ENCODE measurements at regions not wholly inside any gene's neighbourhood (a gene's known extent, or its start where the extent isn't known, plus 50 kb on each side); places are given as distances from the start of the nearest gene placed in this dataset.

DNA sequence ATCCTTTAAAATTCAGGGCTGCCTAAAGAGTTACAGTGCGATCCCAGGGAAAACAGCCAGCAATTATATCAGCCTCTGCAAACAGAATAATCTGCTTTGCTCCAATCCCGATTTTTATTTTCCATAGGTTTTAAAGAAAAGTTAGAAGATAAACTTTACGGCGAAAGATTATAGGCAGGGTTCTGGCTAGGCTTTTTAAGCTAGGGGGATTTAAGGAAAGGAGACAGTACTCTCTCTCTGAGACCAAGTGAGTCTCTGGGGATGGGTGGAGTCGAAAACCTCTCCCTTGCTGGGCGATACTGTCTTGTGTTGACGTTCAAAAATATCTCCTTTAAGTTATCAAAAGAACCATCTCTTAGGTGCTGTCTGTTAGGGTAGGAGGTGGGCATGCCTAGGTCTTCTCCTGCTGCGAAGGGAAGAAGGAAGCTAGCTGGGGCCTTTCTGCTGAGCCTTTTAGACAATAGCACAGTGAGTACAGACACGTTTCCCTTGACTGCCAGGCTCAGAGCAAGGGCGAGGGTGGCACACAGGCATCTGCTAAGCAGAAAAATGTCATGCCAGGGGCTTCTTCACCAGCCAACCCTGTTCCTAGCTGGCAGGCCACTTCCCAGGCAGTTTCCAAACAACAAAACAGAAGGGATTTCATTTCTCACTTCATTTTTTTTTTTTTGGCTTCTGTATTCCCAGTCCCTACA is 167.9 kb upstream of the MAF start:
- no peak for DNase-seq

DNA sequence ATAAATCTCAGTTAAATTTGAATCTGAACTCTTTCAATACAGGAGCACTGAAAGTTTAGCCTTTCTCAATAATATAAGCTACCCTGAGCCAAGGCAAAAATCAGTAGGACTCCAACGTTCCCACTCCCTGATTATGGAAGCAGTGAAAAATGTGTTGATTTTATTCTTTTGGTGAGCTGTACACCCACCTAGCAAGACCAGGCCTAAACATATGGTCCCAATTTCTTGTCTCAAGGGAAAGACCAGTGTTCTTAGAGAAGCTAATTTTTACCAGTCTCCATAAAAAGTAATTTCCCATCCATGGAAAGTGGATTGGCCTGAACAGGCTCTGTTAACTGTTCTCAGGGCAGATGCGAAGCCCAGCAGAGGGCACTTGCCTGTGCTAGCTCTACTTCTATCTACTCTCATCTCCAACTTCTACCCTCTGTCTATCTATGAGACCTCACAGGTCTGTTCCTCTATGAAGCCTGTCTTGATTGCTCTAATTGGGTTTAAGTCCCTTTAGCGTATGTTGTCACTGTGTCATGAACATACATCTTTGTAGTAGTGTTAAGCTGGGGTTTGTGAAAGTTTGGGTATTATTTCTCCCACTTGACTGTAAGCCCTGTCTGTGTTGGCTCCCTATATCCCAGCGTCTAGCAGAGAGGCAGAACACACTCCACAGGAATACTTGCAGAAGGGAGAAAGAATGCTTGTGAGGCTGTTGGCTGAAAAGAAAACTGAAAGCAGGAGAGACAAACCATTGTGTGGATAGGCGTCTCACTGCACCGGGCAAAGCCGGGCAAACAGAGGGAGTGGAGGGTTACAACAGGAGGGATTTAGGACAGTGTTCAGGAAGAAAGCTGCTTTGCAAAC is 167.1 kb upstream of the MAF start:
- no peak for DNase-seq

DNA sequence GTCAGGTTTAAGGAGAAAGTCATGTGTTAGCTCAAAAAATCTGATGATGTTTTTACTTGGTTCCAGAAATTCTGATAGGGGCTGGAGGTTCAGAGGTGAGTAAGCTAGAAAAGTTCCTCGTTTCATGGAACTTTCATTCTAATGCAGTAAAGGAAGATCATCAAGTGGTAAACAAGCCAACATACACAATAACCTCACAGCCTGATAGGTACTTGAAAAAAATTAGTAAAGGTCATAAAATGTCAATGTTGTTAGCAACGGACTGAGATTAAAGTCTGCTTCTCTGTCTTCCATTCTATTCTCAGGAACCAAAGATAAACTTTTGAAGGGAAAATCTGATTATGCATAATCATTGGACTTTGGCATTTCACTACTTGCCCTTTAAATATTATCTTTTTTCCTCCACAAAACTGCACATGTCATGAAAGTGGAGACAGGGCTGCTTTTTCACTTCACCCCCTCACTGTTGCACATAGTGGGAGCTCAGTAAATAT is 165.4 kb upstream of the MAF start:
- no peak for DNase-seq

DNA sequence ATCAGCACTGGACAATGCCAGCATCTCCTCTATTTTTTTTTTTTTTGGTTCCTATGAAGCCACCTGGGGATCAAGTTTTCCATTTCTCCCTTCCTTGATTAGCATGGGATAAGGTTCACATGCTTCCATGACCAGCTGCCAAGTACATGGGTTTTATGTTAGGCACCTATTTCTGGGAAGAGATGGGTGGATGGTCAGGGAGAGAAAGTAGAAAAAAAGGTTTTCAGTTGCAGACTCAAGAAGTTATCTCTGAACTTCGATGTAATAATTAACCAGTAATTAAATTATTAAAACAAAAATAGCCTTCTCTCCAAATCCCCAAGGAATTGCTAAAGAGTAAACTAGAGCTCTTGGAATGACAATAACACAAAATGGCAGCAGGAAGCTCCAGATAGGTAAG is 164.9 kb upstream of the MAF start:
- no peak for DNase-seq

- DNase-seq, result no peak
These were observed 164.0 kb upstream of the MAF start for GRCh38 chr16:79764415-79765110.

- no peak for DNase-seq
These were observed 161.7 kb upstream of the MAF start for GRCh38 chr16:79762217-79762616.

DNA sequence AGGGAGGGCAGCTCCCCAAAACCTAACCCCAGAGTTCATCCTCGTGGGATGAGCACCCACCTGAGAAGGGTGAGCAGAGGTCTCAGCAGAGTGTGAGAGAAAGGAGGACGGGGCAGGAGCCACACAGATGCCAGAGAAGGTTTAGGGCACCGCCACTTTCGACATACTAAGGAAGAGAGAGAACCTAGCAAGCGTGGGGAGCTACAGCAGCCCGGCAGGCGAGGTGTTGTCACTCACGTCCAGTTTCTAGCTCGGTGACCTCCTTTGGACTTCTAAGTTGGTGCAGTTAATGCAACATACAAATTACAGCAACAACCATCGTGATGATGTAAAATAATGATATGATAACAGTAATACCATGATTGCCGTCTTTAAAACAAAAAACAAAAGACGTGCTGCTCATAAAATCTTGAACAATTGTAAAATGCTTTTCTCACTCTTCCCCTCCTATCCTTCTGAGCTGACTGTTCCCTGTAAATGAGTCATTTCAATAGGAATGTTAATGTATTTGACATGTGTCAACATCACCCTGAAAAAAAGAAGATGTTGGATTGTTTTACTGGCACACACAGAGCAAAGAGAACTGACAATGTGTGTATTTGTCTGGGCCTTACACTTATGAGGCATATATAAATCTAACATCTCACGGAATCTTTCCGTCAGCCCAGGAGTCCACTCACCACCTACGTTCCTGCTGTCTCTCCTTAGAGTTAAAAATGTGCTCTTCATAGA is 158.2 kb upstream of the MAF start:
- no peak for DNase-seq

DNA sequence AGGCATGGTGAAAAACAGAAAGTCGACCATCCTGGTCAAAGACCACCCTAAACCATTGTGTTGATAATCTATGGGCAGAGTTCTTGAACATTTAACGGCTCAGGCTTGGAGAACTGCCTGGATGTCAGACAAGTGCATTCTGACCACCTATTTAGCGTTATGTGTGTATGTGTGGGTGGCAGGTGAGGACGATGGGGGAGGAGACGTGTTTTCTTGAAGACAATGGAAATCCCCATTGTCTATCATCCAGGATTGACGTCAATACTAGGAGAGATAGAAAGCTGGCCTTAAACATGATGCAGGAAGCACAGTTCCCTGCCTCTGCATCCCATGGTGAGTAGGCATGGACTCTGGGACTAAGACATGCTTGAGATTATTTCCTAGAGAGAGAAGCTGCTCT is 157.4 kb upstream of the MAF start:
- no peak for DNase-seq

DNA sequence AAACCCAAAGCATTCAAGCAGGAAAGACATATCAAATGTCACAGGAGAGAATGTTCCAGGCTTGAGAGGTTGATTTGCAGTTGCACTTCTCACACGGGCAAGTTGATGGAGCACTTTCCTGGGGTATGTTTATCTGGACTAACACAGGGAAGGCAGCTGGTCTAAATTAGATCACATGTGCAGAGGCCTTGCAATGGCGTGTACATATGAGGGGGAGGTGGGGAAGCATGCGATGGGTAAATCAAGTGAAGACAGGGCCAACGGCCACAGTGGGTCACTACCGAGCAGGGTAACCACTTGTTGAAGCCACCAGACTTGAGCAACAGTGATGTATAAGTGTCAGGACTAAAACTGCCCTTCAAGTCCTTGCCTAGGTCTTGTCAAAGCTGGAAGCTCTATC is 156.6 kb upstream of the MAF start:
- DNase-seq, result no peak

- DNase-seq, result no peak
These were observed 156.0 kb upstream of the MAF start for GRCh38 chr16:79756571-79756970.

- no peak for DNase-seq
These were observed 154.0 kb upstream of the MAF start for GRCh38 chr16:79754501-79754900.

DNA sequence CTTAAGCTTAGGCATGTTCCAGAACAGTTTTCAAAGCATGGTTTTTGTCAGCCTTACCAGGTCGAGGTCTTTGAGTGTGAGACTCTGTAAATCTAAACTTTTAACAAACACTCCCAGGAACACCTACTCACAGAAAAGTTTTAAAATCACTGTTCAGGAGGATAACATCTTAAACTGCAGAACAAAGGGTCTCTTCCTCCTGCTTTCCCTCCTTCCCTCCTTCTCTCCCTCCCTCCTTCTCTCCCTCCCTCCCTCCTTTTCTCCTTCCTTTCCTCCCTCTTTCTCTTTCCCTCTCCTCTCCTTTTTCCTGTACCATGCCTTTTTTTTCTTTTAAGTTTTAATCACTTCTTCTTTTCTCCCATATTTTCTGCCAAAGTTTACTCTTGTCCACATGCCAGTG is 153.5 kb upstream of the MAF start:
- no peak for DNase-seq

- DNase-seq, result no peak
These were observed 152.7 kb upstream of the MAF start for GRCh38 chr16:79753286-79753685.

DNA sequence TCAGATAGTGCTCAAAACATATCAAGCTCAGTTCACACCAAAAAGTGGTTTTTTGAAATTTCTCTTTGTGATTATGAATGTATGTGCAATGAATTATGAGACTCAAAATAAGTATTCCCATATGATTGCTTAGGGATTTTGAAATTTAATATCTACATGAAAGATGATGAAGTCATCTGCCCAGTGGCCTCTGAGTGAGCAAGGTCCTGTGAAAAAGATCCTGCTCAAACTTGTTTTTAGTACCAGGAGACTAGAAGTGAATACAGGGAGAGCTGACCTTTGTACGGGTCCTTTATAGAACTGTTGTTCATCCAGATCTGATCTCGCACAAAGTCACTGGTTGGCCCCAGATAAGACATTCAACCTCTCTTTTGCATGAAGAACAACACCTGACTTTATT is 151.9 kb upstream of the MAF start:
- no peak for DNase-seq

GRCh38 chr16:79751471-79752184 is 151.1 kb upstream of the MAF start:
- DNase-seq, result no peak

DNA sequence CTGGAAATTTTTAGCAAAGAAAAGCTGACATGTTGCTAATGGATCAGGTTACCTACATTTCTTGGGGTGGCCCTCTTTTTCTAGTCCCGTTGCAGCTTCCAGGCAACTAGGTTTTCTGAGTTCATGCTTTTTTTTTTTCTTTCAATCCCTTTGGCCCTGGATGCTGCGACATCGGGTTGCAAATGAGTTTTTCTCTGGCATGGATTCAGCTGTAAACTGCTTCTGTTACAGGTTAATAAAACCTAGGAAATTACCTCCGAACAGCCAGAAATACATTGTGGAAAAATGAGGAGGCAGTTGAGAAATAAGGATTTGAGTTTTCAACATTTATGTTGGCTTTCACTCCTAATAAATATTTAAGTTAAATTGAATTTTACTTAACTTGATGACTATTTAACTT is 149.8 kb upstream of the MAF start:
- no peak for DNase-seq

GRCh38 chr16:79748629-79749028 is 148.1 kb upstream of the MAF start:
- DNase-seq, result no peak

- no peak for DNase-seq
These were observed 147.2 kb upstream of the MAF start for GRCh38 chr16:79747688-79748087.

DNA sequence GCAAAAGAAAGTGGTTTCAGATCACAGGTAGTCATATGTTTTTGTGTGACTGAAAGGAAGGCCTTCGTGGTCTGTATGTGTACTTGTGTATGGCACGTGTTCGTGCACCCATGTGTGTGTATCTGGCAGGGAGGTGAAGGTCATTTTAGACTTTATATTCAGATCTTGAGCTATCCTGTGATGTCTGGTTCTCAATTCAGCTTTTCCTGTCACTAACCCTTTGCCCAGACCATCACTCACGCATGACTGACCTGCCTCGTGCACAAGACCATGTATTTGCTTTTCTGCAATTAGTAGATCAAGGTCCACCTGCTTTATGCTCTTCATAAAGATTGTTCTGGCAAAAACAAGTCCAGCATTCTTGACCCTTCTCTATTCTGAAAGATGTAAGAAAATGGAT is 139.7 kb upstream of the MAF start:
- DNase-seq, result no peak

DNA sequence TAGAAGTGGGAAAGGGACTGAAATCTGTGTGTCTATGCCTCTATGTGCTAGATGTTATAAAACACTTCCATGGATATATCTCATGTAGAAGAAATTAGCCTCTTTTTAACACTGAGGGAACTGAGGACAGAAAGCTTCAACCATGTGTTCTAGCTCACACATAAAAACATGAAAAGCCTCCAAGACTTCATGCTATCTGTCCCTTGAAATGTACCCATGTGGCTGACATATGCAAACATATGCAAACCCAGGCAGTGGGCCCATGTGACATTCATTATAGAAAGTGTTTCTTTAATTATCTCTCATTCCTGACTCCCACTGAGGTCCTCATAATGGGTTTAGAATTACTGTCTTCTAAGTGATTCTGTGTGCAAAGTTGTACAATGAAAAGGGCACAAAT is 134.7 kb upstream of the MAF start:
- DNase-seq, result no peak

DNA sequence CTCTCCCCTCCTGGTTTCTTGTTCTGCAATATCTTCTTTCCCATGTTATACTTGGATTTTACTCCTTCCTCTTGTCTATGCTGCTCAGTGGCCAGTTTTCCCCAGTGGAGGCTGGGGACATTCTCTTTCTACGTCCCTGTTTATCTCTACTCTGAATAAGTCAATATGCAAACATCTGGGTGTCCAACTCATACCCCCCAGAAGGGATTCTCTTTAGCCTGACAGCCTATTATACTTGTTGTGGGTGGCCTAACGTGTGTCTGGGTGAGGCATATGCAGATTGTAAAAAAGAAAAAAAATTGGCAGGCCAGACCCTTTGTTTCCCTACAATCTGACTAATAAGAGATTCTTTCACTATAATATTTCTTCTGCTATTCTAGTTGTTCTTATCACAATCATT is 134.2 kb upstream of the MAF start:
- DNase-seq, result no peak

DNA sequence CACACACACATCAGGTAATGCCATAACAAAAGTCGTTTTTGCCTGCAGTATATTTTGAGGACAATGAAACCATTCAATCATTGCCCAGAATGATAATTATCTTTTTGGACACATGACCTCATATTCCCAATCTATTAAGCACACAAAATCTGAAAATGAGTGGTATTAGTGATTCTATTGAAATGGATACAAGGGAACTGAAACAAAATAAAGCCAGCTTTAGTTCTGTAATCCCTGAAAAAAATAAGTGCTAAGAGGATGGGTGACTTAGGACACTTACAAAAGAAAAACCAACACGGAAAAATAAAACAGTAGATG is 128.3 kb upstream of the MAF start:
- DNase-seq, result no peak
